ENCODE measurements at regions not wholly inside any gene's neighbourhood (a gene's known extent, or its start where the extent isn't known, plus 50 kb on each side); places are given as distances from the start of the nearest gene placed in this dataset.

GRCh38 chrX:2592279-2592678, 91.5 kb upstream of the DHRSX start:
- H3K27ac Mint-ChIP-seq, result no peak overlapping the region

GRCh38 chrX:2589186-2590020, 88.6 kb upstream of the DHRSX start:
- Mint-ChIP-seq H3K4me3 (no peak overlapping the region), H3K27me3 (peaks cover 13% of the 10 kb centered on the region)
- CTCF ChIA-PET, result no interaction called here

More at GRCh38 chrX:2592279-2592678, 91.5 kb upstream of the DHRSX start:
- CTCF ChIA-PET, result no interaction called here
- DNase-seq, result no peak
- peaks cover 3% of the 10 kb centered on the region for H3K27me3 Mint-ChIP-seq
- POLR2A ChIA-PET, result no interaction called here
- peaks cover 6% of the 10 kb centered on the region for H3K36me3 Mint-ChIP-seq (ENCODE audit: low read depth)
- H3K4me1 Mint-ChIP-seq, result peaks cover 14% of the 10 kb centered on the region
- no peak overlapping the region for H3K4me3 Mint-ChIP-seq
- H3K9me3 Mint-ChIP-seq, result peaks cover 2% of the 10 kb centered on the region

GRCh38 chrX:2588049-2588448, 87.3 kb upstream of the DHRSX start:
- Mint-ChIP-seq H3K4me1 (peaks cover 16% of the 10 kb centered on the region), H3K9me3 (peaks cover 2% of the 10 kb centered on the region), H3K4me3 (no peak overlapping the region), H3K36me3 (ENCODE audit: low read depth) (no peaks in the 10 kb centered on the region), H3K27ac (no peak overlapping the region), H3K27me3 (peaks cover 18% of the 10 kb centered on the region)
- DNase-seq, result no peak
- CTCF ChIA-PET, result no interaction called here
- POLR2A ChIA-PET, result no interaction called here

More at GRCh38 chrX:2589186-2590020, 88.6 kb upstream of the DHRSX start:
- no peak for DNase-seq
- Mint-ChIP-seq H3K9me3 (peaks cover 2% of the 10 kb centered on the region), H3K27ac (no peak overlapping the region), H3K36me3 (ENCODE audit: low read depth) (no peaks in the 10 kb centered on the region), H3K4me1 (peaks cover 21% of the 10 kb centered on the region)
- POLR2A ChIA-PET, result no interaction called here

- CTCF ChIA-PET, result no interaction called here
- no peak overlapping the region for H3K27ac Mint-ChIP-seq
- DNase-seq, result no peak
- POLR2A ChIA-PET, result no interaction called here
- peaks cover 27% of the 10 kb centered on the region for H3K27me3 Mint-ChIP-seq
- peaks cover 2% of the 10 kb centered on the region for H3K9me3 Mint-ChIP-seq
- H3K36me3 Mint-ChIP-seq (ENCODE audit: low read depth), result no peaks in the 10 kb centered on the region
- H3K4me1 Mint-ChIP-seq, result peaks cover 10% of the 10 kb centered on the region
- H3K4me3 Mint-ChIP-seq, result no peak overlapping the region
These were observed 86.4 kb upstream of the DHRSX start for GRCh38 chrX:2587146-2587545.

GRCh38 chrX:2585158-2585470, 84.3 kb upstream of the DHRSX start:
- Mint-ChIP-seq H3K4me3 (no peak overlapping the region), H3K27me3 (peaks cover 38% of the 10 kb centered on the region), H3K36me3 (ENCODE audit: low read depth) (no peaks in the 10 kb centered on the region), H3K9me3 (peaks cover 2% of the 10 kb centered on the region), H3K27ac (no peak overlapping the region), H3K4me1 (peaks cover 7% of the 10 kb centered on the region)
- ChIA-PET CTCF (no interaction called here), POLR2A (no interaction called here)
- DNase-seq, result no peak

GRCh38 chrX:2584251-2585157, 83.7 kb upstream of the DHRSX start:
- H3K9me3 Mint-ChIP-seq, result peaks cover 2% of the 10 kb centered on the region
- H3K27me3 Mint-ChIP-seq, result peaks cover 39% of the 10 kb centered on the region
- ChIA-PET POLR2A (no interaction called here), CTCF (no interaction called here)
- no peak overlapping the region for H3K4me3 Mint-ChIP-seq
- DNase-seq, result no peak
- H3K36me3 Mint-ChIP-seq (ENCODE audit: low read depth), result no peaks in the 10 kb centered on the region
- no peak overlapping the region for H3K27ac Mint-ChIP-seq
- H3K4me1 Mint-ChIP-seq, result peaks cover 7% of the 10 kb centered on the region

GRCh38 chrX:2583194-2584162, 82.7 kb upstream of the DHRSX start:
- H3K4me3 Mint-ChIP-seq, result no peak overlapping the region
- H3K9me3 Mint-ChIP-seq, result peaks cover 2% of the 10 kb centered on the region
- no peak for DNase-seq
- H3K27me3 Mint-ChIP-seq, result peaks cover 42% of the 10 kb centered on the region
- no peak overlapping the region for H3K27ac Mint-ChIP-seq
- peaks cover 17% of the 10 kb centered on the region for H3K4me1 Mint-ChIP-seq
- ChIA-PET CTCF (no interaction called here), POLR2A (no interaction called here)
- no peaks in the 10 kb centered on the region for H3K36me3 Mint-ChIP-seq (ENCODE audit: low read depth)

GRCh38 chrX:2582667-2583066, 81.9 kb upstream of the DHRSX start:
- H3K9me3 Mint-ChIP-seq, result no peaks in the 10 kb centered on the region
- H3K4me1 Mint-ChIP-seq, result peaks cover 19% of the 10 kb centered on the region
- no peaks in the 10 kb centered on the region for H3K36me3 Mint-ChIP-seq (ENCODE audit: low read depth)
- peaks cover 39% of the 10 kb centered on the region for H3K27me3 Mint-ChIP-seq
- ChIA-PET CTCF (no interaction called here), POLR2A (no interaction called here)
- no peak overlapping the region for H3K27ac Mint-ChIP-seq
- no peak for DNase-seq
- no peak overlapping the region for H3K4me3 Mint-ChIP-seq

GRCh38 chrX:2581296-2581695, 80.5 kb upstream of the DHRSX start:
- no peak for DNase-seq
- ChIA-PET POLR2A (no interaction called here), CTCF (no interaction called here)
- no peaks in the 10 kb centered on the region for H3K9me3 Mint-ChIP-seq
- peaks cover 14% of the 10 kb centered on the region for H3K4me1 Mint-ChIP-seq
- no peaks in the 10 kb centered on the region for H3K36me3 Mint-ChIP-seq (ENCODE audit: low read depth)
- H3K4me3 Mint-ChIP-seq, result no peak overlapping the region
- H3K27me3 Mint-ChIP-seq, result peaks cover 39% of the 10 kb centered on the region
- H3K27ac Mint-ChIP-seq, result no peak overlapping the region

- Mint-ChIP-seq H3K4me3 (no peak overlapping the region), H3K27ac (no peak overlapping the region), H3K9me3 (no peaks in the 10 kb centered on the region), H3K36me3 (ENCODE audit: low read depth) (no peaks in the 10 kb centered on the region), H3K4me1 (peaks cover 11% of the 10 kb centered on the region), H3K27me3 (peaks cover 27% of the 10 kb centered on the region)
- no peak for DNase-seq
- CTCF ChIA-PET, result no interaction called here
- POLR2A ChIA-PET, result no interaction called here
These were observed 78.1 kb upstream of the DHRSX start for GRCh38 chrX:2578864-2579263.

GRCh38 chrX:2577844-2578466, 77.2 kb upstream of the DHRSX start:
- Mint-ChIP-seq H3K9me3 (no peaks in the 10 kb centered on the region), H3K27me3 (peaks cover 23% of the 10 kb centered on the region), H3K4me3 (no peak overlapping the region), H3K27ac (no peak overlapping the region), H3K4me1 (peaks cover 11% of the 10 kb centered on the region), H3K36me3 (ENCODE audit: low read depth) (no peaks in the 10 kb centered on the region)
- ChIA-PET POLR2A (no interaction called here), CTCF (no interaction called here)
- DNase-seq, result no peak

- peaks cover 12% of the 10 kb centered on the region for H3K27me3 Mint-ChIP-seq
- H3K4me1 Mint-ChIP-seq, result peaks cover 11% of the 10 kb centered on the region
- H3K36me3 Mint-ChIP-seq (ENCODE audit: low read depth), result no peaks in the 10 kb centered on the region
- CTCF ChIA-PET, result no interaction called here
- no peak overlapping the region for H3K4me3 Mint-ChIP-seq
- H3K27ac Mint-ChIP-seq, result no peak overlapping the region
- H3K9me3 Mint-ChIP-seq, result no peaks in the 10 kb centered on the region
- POLR2A ChIA-PET, result no interaction called here
- no peak for DNase-seq
These were observed 76.0 kb upstream of the DHRSX start for GRCh38 chrX:2576793-2577192.
